ENCODE measurements at regions not wholly inside any gene's neighbourhood (a gene's known extent, or its start where the extent isn't known, plus 50 kb on each side); places are given as distances from the start of the nearest gene placed in this dataset.
"Not testable (repeated sequence)": the region's sequence is repeated elsewhere in the genome, so short reads cannot be mapped to it uniquely, and the experiment has no call there.

DNA sequence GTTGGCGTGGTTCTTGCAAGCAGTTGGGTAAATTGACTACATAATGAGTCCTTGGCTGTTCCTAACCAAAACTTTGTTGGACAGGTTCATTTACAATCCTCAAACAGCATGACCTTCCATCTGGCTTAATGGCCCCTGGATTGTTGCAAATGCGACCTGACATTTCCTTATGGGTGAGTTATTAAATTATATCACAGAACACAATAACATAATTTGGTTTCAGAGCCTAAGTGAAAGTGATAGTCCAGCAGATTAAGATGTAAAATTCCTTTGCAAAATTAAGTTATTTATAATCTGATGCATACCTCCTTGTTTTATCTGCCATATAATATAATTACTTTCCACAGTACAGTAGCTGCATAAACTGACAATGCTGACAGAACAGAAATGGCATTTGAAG lies 224.4 kb downstream of the TUSC1 start:
- no peak for DNase-seq

- DNase-seq: no peak
Measured at GRCh38 chr9:25449503-25449902, 228.7 kb downstream of the TUSC1 start.

DNA sequence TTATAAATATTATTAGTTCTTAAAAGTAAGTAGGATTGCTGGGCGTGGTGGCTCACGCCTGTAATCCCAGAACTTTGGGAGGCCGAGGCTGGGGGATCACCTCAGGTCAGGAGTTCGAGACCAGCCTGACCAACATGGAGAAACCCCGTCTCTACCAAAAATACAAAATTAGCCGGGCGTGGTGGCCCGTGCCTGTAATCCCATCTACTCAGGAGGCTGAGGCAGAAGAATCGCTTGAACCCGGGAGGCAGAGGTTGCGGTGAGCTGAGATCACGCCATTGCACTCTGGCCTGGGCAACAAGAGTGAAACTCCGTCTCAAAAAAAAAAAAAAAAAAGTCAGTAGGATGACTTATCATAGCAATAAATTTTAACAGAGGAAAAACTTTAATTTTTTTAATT lies 232.5 kb downstream of the TUSC1 start:
- DNase-seq: not testable (repeated sequence)

DNA sequence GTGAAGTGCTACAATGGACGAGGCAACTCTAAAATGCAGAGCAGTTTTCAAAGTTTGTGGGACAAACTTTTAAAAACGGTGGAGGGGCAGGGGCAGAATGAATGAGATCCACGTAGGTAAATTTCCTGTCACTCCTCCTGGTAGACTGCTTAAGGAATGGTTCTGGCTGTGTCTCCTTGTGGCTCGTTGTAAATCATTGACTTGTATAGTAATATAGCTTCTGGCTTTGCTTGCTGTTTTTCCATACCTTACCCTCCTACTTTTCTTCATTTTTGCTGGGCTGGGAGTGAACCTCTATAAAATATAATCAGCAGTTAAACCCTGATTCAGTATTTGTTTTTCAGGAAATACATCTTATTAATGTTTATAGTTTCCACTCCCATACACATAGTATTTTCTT lies 235.7 kb downstream of the TUSC1 start:
- no peak for DNase-seq

DNA sequence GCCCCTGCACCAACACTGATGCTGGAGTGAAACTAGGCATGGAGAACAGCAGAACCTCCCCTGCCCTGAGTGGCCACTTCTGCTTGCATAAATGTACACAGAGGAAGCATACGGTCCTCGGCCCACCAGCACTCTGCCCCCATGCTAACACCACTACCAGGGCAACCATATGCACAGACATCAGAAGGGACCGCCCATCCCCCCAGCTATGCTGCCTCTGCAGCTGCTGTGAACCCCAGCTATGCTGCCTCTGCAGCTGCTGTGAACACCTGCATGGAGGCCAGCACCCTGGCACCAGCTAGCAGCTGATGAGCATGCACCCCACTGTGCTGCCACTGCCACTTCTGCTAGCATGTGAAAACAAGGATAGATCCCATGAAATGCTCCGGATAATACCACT lies 250.3 kb downstream of the TUSC1 start:
- DNase-seq: no peak

GRCh38 chr9:25427290-25427689 lies 251.0 kb downstream of the TUSC1 start:
- DNase-seq: no peak

DNA sequence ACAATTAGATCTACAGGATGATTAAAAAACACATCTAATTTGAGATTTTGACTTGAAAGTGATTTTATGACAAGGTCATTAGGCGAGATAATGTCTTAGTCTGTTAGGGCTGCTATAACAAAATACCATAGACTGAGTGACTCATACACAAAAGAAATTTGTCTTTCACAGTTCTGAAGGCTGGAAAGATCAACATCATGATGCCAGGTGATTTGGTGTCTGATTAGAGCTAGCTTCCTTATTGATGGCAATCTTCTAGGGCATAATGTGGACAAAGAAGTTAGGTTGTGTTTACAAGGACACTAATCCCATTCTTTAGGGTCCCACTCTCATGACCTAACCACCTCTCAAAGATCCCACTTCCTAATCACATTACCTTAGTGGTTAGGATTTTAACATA lies 256.7 kb downstream of the TUSC1 start:
- no peak for DNase-seq

GRCh38 chr9:25418974-25419373 lies 259.3 kb downstream of the TUSC1 start:
- DNase-seq: peak; percentile 0

GRCh38 chr9:25415718-25416117 lies 262.5 kb downstream of the TUSC1 start:
- DNase-seq: no peak

GRCh38 chr9:25412646-25413045 lies 265.6 kb downstream of the TUSC1 start:
- DNase-seq: no peak

- DNase-seq: no peak
Measured at GRCh38 chr9:25397746-25398145, 280.5 kb downstream of the TUSC1 start.

- DNase-seq: no peak
Measured at GRCh38 chr9:25396828-25397227, 281.4 kb downstream of the TUSC1 start.

DNA sequence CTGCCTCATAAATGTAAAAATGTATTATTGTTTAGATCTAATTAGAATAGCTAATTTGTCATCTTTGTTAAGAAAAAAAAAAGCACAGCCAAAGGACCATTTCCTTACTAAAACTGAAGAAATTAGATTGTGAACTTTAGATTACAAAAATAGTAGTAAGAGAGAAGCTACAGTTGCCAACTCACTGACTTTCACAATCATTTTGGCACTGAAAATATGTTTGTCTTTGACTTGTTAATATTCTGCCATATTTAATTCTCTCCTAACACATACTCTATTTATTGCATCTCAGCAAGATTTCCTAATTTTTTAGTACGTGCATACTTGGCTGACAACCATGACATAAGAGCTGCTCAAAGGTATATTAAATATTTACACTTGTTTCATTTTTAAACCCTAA lies 297.1 kb downstream of the TUSC1 start:
- DNase-seq: no peak

DNA sequence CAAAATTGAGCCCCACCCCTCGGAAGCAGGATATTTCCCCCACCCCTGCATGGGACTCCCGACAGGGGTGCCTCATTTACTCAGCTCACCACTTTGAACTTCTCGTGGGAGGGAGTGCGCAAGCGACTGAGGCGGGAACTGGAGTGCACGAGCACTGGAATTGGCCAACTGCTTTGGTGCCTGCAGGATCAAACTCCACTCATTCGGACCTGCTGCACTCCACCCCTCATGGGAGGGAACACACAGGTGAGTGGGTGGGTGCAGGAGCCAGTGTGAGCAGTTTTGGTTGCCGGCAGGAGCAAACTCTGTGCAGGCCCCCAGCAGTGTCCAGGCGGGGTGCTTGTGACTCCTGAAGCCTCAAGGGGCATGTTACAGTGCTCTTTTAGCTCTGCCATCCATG lies 301.2 kb downstream of the TUSC1 start:
- no peak for DNase-seq

DNA sequence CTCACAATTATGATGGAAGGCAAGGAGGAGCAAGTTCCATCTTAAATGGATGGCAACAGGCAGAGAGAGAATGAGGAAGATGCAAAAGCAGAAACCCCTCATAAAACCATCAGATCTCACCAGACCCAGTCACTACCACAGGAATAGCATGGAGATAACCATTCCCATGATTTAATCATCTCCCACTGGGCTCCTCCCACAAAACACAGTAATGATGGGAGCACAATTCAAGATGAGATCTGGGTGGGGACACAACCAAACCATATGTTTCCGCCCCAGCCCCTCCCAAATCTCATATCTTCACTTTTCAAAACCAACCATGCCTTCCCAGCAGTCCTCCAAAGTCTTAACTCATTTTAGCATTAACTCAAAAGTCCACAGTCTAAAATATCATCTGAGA lies 304.0 kb downstream of the TUSC1 start:
- DNase-seq: no peak

DNA sequence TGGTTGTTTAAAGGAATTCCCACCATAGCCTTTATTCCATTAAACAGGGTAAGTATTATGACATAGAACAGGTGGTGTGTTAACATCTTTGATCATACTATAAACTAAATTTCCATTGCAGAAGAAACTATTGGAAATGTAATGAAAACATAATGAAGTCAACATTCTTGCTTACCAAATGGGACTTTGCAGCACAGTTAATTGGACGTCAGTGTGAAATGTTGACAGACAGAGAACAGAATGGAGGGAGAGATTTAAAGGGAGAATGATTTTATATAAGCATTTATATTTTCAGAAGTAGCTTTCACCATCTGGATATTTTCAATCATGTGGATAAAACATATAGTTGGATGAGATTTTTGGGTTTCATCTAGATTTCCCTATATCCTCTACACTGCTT lies 311.3 kb downstream of the TUSC1 start:
- DNase-seq: no peak

- no peak for DNase-seq
Measured at GRCh38 chr9:25353783-25354182, 324.5 kb downstream of the TUSC1 start.

- DNase-seq: no peak
Measured at GRCh38 chr9:25350011-25350410, 328.2 kb downstream of the TUSC1 start.

GRCh38 chr9:25322142-25322541 lies 356.1 kb downstream of the TUSC1 start:
- DNase-seq: no peak

GRCh38 chr9:25310961-25311360 lies 367.3 kb downstream of the TUSC1 start:
- DNase-seq: no peak

GRCh38 chr9:25308549-25308948 lies 369.7 kb downstream of the TUSC1 start:
- no peak for DNase-seq

GRCh38 chr9:25302601-25303000 lies 375.6 kb downstream of the TUSC1 start:
- no peak for DNase-seq

- not testable (repeated sequence) for DNase-seq
Measured at GRCh38 chr9:25288195-25288594, 390.0 kb downstream of the TUSC1 start.

- DNase-seq: no peak
Measured at GRCh38 chr9:25284365-25284764, 393.9 kb downstream of the TUSC1 start.

- DNase-seq: no peak
Measured at GRCh38 chr9:25282946-25283345, 395.3 kb downstream of the TUSC1 start.

GRCh38 chr9:25261445-25261844 lies 416.8 kb downstream of the TUSC1 start:
- no peak for DNase-seq
